IPS-NIHi7 (cell line): ENCODE measurements at regions not wholly inside any gene's neighbourhood (a gene's known extent, or its start where the extent isn't known, plus 50 kb on each side); places are given as distances from the start of the nearest gene placed in this dataset.

Experiments used
- DNase-seq: peaks from one replicate; pipeline ENCODE4 v3.0.0; 2012; ENCODE audit warnings: mixed read lengths; ENCODE audit errors: extremely low spot score

GRCh38 chr16:54579106-54579728 lies 292.6 kb upstream of the IRX3 start:
- no peak for DNase-seq

DNA sequence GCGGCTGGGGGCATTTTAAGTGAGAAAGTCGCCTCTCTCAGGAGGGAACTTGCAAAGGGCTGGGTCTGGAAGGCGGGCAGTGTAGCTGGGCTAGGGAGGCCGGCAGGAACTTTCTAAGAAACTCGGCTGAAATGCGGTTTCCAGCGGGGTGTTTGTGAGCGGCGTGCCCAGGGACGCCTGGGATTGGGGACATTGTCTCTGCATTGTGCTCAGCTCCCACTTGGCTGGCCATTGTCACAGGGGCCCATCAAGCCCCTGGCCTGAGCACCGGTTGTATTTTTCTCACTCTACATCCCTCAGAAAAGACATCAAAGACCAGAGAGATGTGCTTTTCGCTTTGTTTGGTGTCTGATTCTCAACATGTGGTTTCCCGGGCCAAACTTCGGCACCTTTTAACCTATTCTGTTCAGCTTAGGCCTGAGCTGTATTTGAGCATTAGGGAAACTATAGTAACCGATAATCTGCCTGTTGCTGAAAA lies 291.1 kb upstream of the IRX3 start:
- peak; percentile 31 for DNase-seq

GRCh38 chr16:54576785-54577184 lies 290.2 kb upstream of the IRX3 start:
- DNase-seq: no peak

DNA sequence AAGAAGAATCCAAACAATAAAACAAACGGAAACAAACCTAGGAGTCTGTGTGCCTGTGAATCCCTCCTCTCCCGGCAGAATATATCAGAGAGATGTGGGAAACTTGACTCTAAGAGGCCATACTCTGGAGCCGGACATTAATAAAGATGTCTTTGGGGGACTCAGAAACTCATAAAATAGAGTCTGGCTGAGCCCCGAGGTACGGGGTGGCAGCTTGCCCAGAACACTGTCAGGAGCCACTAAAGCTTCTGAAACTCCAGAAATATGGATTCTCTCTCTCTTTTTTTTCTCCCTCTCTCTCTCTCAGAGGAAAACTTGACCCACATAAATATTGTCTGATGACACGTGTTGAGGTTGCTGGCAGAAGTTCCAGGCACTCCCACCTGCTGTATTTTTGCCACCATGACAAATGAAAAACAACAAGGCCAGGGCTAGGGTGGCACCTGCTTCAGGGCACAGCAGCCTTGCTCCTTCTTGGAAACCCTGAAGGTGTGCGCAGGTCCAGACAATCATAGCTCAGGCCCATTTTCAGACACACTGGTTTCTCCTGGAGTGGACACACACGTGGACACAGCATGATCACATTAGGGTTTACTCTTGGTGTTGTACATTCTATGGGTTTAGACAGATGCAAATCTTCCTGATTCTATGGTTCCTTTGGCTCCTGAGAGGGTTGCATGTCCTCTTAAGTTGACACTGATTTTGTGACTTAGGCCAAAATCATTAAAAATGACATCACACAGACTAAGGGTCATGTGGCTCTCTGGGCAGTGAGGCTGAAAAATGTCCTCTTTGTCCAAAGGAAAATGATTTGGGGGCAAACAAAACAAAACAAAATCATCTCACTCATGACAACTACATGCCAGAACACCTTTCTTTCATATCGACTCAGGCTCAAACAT lies 282.6 kb upstream of the IRX3 start:
- no peak for DNase-seq

DNA sequence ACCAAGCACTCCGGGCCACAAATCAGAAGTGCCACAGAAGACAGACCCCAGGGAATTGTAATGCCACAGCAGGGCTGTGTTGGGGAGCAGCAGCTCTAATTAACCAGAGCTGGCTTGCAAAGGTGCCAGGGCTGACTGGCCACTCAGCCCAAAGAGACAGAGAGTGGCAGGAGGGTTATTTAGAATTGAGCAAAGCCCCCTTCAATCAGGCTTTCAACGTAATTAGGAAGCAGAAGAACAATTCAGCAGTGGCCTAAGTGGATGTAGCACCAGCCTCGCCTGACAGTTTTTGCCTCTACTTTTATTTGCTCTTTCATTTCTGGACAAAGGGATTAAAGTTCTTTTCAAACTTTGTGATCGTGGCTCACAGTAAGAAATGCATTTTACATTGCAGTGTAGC lies 278.3 kb upstream of the IRX3 start:
- no peak for DNase-seq

GRCh38 chr16:54554581-54554980 lies 268.0 kb upstream of the IRX3 start:
- no peak for DNase-seq

- no peak for DNase-seq
These were observed 261.7 kb upstream of the IRX3 start for GRCh38 chr16:54548281-54548680.

GRCh38 chr16:54547052-54547451 lies 260.5 kb upstream of the IRX3 start:
- no peak for DNase-seq

GRCh38 chr16:54546521-54546920 lies 259.9 kb upstream of the IRX3 start:
- no peak for DNase-seq

DNA sequence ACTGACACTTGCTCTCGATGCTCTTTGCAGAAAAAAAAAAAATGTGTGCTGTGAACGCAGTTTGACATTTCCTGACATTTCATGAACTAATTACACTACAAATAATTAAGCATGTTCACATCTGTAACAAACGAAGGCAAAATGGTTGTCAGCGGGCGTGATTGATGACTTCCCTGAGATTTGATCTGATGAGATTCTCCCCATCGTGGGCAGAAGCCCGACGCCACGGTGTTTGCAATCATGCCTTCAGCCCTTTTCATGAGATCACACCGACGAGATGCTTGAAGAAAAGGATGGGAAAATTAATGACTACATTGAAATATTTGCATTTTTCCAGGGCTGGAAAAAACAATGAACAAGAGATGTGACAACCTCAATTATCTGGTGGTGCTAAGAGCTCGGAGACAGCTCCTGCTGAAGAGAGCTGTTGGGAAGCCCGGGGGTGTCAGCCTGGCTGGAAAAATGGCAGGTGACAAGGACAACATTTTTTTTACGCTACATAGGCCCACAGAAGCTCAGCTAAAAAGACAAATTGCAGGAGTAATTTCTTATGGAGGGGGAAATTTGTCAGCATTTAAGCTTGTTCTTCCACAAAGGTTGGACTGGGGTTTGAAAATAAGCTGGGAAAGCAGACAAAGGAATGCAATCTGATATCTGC lies 259.4 kb upstream of the IRX3 start:
- DNase-seq: no peak

- DNase-seq: no peak
These were observed 258.1 kb upstream of the IRX3 start for GRCh38 chr16:54544553-54545180.

GRCh38 chr16:54542805-54543505 lies 256.4 kb upstream of the IRX3 start:
- DNase-seq: no peak

DNA sequence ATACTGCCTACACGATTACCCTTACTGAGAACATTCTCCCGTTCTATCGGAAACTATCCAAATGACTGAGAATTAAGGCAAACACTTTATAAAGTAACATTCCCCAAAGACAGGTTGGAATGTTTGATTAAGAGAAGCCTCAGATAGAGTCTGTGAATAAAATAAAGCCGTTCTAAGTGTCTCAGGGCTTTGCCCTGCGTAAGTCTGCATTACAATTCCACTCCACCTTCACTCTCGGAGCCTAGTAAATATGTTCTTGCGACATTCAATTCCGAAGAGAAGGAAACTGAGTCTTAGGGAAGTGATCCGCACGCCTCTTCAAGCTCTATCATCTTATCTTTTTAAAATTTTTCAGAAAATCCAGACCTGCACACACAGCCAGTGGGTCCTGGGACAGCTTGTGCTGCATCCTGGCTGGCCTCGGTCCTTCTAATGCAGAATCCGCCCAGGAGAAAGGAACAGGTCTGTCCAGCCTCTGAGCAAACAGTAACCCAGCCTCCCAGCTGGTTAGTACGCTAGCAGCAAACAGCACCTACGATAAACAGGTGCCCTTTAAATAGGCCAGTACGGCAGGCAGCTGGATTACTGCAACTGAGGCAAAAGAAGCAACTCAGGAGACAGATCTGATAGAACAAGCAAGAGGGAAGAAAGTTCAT lies 254.1 kb upstream of the IRX3 start:
- no peak for DNase-seq

- DNase-seq: peak; percentile 25
These were observed 251.7 kb upstream of the IRX3 start for GRCh38 chr16:54538276-54538675.

DNA sequence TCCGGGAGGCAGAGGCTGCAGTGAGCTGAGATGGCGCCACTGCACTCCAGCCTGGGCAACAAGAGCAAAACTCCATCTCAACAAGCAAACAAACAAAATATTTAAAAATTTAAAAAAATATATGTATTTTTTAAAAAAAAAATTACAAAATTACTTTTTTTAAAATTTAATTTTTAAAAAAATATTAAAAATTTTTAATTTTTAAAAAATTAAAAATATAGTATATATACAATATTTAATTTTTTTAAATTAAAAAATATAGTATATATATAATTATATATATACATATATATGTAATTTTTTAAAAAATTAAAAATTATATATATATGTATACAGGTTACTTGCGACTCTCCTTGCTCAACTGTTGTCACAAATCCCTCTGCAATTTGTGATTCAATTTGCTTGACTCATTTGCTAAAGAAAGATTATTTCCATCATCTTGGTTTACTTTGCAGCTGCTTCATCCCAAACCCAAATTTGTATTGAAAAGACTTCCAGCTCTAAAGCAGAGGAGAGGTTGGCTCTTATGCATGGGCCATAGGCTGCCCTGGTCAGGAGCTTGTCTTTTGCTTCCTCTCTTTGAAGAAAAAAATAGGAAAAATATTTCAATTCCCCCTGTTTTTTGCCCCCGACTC lies 247.4 kb upstream of the IRX3 start:
- no peak for DNase-seq

- no peak for DNase-seq
These were observed 240.3 kb upstream of the IRX3 start for GRCh38 chr16:54526916-54527315.

GRCh38 chr16:54526087-54526486 lies 239.5 kb upstream of the IRX3 start:
- no peak for DNase-seq

DNA sequence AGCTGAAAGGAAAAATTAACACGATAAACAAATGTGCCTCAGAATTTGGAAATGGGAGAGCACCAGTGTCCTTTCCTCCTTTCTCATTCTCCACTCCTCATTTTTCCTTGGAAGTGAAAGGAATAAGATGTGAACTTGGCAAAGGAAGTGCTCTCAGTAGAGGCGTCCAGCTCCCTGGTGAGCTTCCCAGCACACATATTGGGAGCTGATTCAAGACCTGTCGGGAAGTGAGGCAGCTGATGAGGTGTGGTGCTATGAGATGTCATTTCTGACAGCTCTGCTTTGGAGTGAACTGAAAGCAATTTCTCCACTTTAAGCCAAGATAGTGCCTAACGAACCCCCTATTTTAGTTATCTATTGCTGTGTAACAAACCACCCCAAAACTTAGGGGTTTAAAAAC lies 238.5 kb upstream of the IRX3 start:
- DNase-seq: no peak

GRCh38 chr16:54522584-54522983 lies 236.0 kb upstream of the IRX3 start:
- DNase-seq: no peak

DNA sequence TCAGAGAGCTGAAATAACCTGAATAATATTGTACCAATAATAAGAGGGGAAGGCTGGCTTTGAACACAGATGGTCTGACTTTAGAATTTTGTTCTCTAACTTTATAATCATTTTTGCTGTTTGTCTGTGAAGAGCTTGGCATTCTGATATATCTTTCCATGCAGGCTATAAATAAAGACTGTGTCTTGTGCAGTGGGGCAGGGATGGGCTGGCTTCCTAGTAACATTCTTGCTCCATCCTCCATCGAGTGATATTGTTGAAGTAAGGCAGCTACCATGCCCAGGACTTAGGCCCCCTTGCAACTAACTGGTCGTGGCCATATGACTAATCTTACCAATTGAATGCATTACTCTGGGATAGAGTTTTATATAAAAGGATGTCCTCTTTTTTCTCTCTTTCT lies 234.7 kb upstream of the IRX3 start:
- DNase-seq: no peak
